ENCODE measurements at regions not wholly inside any gene's neighbourhood (a gene's known extent, or its start where the extent isn't known, plus 50 kb on each side); places are given as distances from the start of the nearest gene placed in this dataset.

DNA sequence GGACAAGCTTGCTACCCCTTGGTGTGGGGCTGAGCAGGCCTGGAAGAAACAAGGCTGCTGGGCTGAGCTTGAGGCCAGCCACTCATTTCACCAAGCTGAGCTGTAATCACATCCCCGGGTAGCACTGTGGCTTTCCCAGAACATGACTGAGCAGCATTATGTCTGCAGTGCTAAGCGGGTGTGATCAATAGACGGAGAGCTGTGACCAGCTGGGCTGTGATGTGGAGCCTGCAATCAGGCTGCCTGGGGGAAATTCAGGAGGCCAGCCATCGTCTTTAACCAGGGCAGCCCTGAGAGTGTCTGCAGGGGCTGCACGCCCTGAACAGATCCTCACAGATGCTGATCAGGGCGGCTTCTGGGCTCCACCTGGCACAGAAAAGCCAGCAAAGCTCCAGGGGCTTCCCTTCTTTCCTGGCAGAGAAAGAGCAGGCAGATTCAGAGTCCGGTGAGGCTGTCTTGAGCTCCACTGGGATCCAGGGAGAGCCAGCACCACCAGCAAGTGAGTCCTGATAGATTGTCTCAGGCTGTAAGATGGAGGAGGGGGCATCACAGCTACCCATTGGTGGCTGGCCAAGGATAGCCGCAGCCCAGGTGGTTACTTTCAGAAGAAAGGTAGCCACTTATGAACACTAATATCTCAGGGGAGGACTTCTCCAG is 165.9 kb downstream of the NRN1 start:
- TF ChIP-seq, protein P1, sequence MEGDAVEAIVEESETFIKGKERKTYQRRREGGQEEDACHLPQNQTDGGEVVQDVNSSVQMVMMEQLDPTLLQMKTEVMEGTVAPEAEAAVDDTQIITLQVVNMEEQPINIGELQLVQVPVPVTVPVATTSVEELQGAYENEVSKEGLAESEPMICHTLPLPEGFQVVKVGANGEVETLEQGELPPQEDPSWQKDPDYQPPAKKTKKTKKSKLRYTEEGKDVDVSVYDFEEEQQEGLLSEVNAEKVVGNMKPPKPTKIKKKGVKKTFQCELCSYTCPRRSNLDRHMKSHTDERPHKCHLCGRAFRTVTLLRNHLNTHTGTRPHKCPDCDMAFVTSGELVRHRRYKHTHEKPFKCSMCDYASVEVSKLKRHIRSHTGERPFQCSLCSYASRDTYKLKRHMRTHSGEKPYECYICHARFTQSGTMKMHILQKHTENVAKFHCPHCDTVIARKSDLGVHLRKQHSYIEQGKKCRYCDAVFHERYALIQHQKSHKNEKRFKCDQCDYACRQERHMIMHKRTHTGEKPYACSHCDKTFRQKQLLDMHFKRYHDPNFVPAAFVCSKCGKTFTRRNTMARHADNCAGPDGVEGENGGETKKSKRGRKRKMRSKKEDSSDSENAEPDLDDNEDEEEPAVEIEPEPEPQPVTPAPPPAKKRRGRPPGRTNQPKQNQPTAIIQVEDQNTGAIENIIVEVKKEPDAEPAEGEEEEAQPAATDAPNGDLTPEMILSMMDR (IDR thresholded peaks at IDR 0.05): no peak
- no peak for TF ChIP-seq POLR2AphosphoS5 (IDR thresholded peaks at IDR 0.05; ENCODE audit: low read depth, low read length)

Measured in Panc1 (cell line).